NOMO-1 (cell line): ENCODE measurements at regions not wholly inside any gene's neighbourhood (a gene's known extent, or its start where the extent isn't known, plus 50 kb on each side); places are given as distances from the start of the nearest gene placed in this dataset.
"Not testable (repeated sequence)": the region's sequence is repeated elsewhere in the genome, so short reads cannot be mapped to it uniquely, and the experiment has no call there.

Source experiments
- DNase-seq, 2 experiments: peaks; one replicate each; lab custom pipeline; 2025; ENCODE audit not compliant: unreplicated experiment in 2 of 2; lab: John Stamatoyannopoulos, UW

- DNase-seq = no peak
Measured at GRCh38 chr9:85487872-85488271, 253.9 kb downstream of the AGTPBP1 start.

- DNase-seq = no peak
Measured at GRCh38 chr9:85484235-85484634, 257.5 kb downstream of the AGTPBP1 start.

GRCh38 chr9:85483208-85483607 lies 258.5 kb downstream of the AGTPBP1 start:
- no peak for DNase-seq

- no peak for DNase-seq
Measured at GRCh38 chr9:85479305-85479704, 262.4 kb downstream of the AGTPBP1 start.

- no peak for DNase-seq
Measured at GRCh38 chr9:85478847-85479246, 262.9 kb downstream of the AGTPBP1 start.

GRCh38 chr9:85474896-85475295 lies 266.9 kb downstream of the AGTPBP1 start:
- not testable (repeated sequence) for DNase-seq

GRCh38 chr9:85471791-85472190 lies 270.0 kb downstream of the AGTPBP1 start:
- no peak for DNase-seq

- no peak for DNase-seq
Measured at GRCh38 chr9:85469041-85469440, 272.7 kb downstream of the AGTPBP1 start.

- no peak for DNase-seq
Measured at GRCh38 chr9:85466834-85467233, 274.9 kb downstream of the AGTPBP1 start.

GRCh38 chr9:85458114-85458864 lies 283.5 kb downstream of the AGTPBP1 start:
- not testable (repeated sequence) for DNase-seq

GRCh38 chr9:85453850-85454249 lies 287.9 kb downstream of the AGTPBP1 start:
- DNase-seq = no peak

GRCh38 chr9:85452841-85453240 lies 288.9 kb downstream of the AGTPBP1 start:
- no peak for DNase-seq

GRCh38 chr9:85451680-85452079 lies 290.1 kb downstream of the AGTPBP1 start:
- DNase-seq = no peak

- no peak for DNase-seq
Measured at GRCh38 chr9:85445887-85446286, 295.9 kb downstream of the AGTPBP1 start.

GRCh38 chr9:85444243-85444642 lies 297.5 kb downstream of the AGTPBP1 start:
- DNase-seq = no peak

GRCh38 chr9:85443190-85443598 lies 298.6 kb downstream of the AGTPBP1 start:
- DNase-seq = no peak

- DNase-seq = no peak
Measured at GRCh38 chr9:85439791-85440190, 302.0 kb downstream of the AGTPBP1 start.

GRCh38 chr9:85433956-85434355 lies 307.8 kb downstream of the AGTPBP1 start:
- DNase-seq = not testable (repeated sequence)

GRCh38 chr9:85433551-85433950 lies 308.2 kb downstream of the AGTPBP1 start:
- not testable (repeated sequence) for DNase-seq

GRCh38 chr9:85433046-85433445 lies 308.7 kb downstream of the AGTPBP1 start:
- no peak for DNase-seq

- DNase-seq = no peak
Measured at GRCh38 chr9:85432599-85432998, 309.2 kb downstream of the AGTPBP1 start.

- DNase-seq = no peak
Measured at GRCh38 chr9:85431339-85432102, 310.2 kb downstream of the AGTPBP1 start.
